ENCODE measurements at regions not wholly inside any gene's neighbourhood (a gene's known extent, or its start where the extent isn't known, plus 50 kb on each side); places are given as distances from the start of the nearest gene placed in this dataset.
A peak's percentile ranks its signal among the peaks of the same experiment; 100 is the strongest.

DNA sequence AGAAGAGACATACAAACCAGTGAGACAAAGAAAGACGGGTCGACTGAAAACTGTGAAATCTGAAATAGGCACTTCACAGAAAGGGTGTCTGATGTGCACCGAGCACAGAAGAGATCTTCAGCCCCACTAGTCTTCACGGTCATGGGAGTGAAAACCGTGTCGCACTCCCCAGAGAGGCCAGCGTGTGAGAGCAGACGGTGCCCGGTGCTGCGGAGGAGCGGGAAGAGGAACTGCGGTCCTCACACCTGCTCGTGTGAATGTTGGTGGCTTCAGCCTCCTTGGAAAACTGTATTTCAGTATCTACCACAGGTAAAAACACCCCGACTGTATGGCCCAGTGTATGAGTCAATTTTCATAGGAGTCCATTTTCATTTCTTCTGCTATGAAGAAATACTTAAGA is 382.9 kb downstream of the BRD1 start:
- in situ Hi-C loops (cut with MboI; ENCODE audit: low pct_unique_long_range_greater_than_20kb in 2 of 9, low sequenced_read_pairs in 9 of 9, unreplicated experiment in 9 of 9), result no loop called here
- H3K27ac ChIP-seq, result no peak overlapping the region
- ATAC-seq (replicated peaks in 6 of 8), result no peak
- WGBS, 10 experiments, result 33 to 95% (median 81%) methylated on average over 2 to 12 of the region's 14 CpGs; no CpG with 5 or more reads in 2 of the 10 experiments
- H3K4me1 ChIP-seq (replicated peaks in 1 of 2), result no peaks in the 10 kb centered on the region
- no peak overlapping the region for H3K4me3 ChIP-seq

- no peak overlapping the region for H3K27ac ChIP-seq
- no peak for ATAC-seq (replicated peaks in 6 of 8)
- in situ Hi-C loops (cut with MboI; ENCODE audit: low pct_unique_long_range_greater_than_20kb in 2 of 9, low sequenced_read_pairs in 9 of 9, unreplicated experiment in 9 of 9), result no loop called here
- no peaks in the 10 kb centered on the region for H3K4me1 ChIP-seq (replicated peaks in 1 of 2)
- H3K4me3 ChIP-seq, result no peak overlapping the region
- WGBS, 10 experiments, result 12 to 90% (median 70%) methylated on average over 2 to 16 of the region's 23 CpGs
Observed at GRCh38 chr22:49440931-49441330, 386.7 kb downstream of the BRD1 start.

- in situ Hi-C loops (cut with MboI; ENCODE audit: low pct_unique_long_range_greater_than_20kb in 2 of 9, low sequenced_read_pairs in 9 of 9, unreplicated experiment in 9 of 9), result no loop called here
- 58 to 85% (median 67%) methylated on average over 1 to 10 of the region's 10 CpGs; no CpG with 5 or more reads in 5 of the 10 experiments for WGBS, 10 experiments
- ATAC-seq (replicated peaks in 6 of 8), result no peak
- Histone ChIP-seq H3K27ac (no peak overlapping the region), H3K4me3 (no peak overlapping the region), H3K4me1 (replicated peaks in 1 of 2) (no peaks in the 10 kb centered on the region)
Observed at GRCh38 chr22:49439373-49439772, 388.3 kb downstream of the BRD1 start.

- in situ Hi-C loops (cut with MboI; ENCODE audit: low pct_unique_long_range_greater_than_20kb in 2 of 9, low sequenced_read_pairs in 9 of 9, unreplicated experiment in 9 of 9), result no loop called here
- 28 to 100% (median 85%) methylated on average over 2 to 10 of the region's 16 CpGs; no CpG with 5 or more reads in 4 of the 10 experiments for WGBS, 10 experiments
- Histone ChIP-seq H3K4me1 (replicated peaks in 1 of 2) (no peaks in the 10 kb centered on the region), H3K4me3 (no peak overlapping the region), H3K27ac (no peak overlapping the region)
- no peak for ATAC-seq (replicated peaks in 6 of 8)
Observed at GRCh38 chr22:49437956-49438355, 389.7 kb downstream of the BRD1 start.

GRCh38 chr22:49437356-49437755 is 390.3 kb downstream of the BRD1 start:
- in situ Hi-C loops (cut with MboI; ENCODE audit: low pct_unique_long_range_greater_than_20kb in 2 of 9, low sequenced_read_pairs in 9 of 9, unreplicated experiment in 9 of 9), result no loop called here
- 16 to 92% (median 89%) methylated on average over 4 to 14 of the region's 17 CpGs; no CpG with 5 or more reads in 5 of the 10 experiments for WGBS, 10 experiments
- no peak for ATAC-seq (replicated peaks in 6 of 8)

DNA sequence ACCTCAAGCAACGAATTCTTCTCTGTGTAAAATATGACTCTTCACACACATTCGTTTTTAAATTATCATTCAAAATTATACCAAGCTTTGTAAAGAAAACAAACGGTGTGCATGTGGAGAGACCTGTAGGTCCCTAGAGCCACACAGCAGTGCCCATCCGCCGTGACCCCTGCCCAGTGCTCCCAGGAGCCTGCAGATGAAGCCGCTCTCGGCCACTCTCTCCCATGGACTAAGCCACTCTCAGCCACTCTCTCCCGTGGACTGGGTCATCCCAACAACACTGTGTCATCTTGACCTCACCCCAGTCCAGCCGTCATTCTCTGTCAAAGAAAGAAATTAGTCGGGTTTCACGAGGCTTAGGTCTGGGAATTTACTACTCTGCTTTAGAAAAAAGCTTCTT is 391.6 kb downstream of the BRD1 start:
- H3K4me3 ChIP-seq, result no peak overlapping the region
- no peak for ATAC-seq (replicated peaks in 6 of 8)
- H3K4me1 ChIP-seq (replicated peaks in 1 of 2), result no peaks in the 10 kb centered on the region
- H3K27ac ChIP-seq, result no peak overlapping the region
- in situ Hi-C loops (cut with MboI; ENCODE audit: low pct_unique_long_range_greater_than_20kb in 2 of 9, low sequenced_read_pairs in 9 of 9, unreplicated experiment in 9 of 9), result no loop called here
- 5 to 77% (median 50%) methylated on average over 1 to 11 of the region's 11 CpGs; no CpG with 5 or more reads in 1 of the 10 experiments for WGBS, 10 experiments

More at GRCh38 chr22:49437356-49437755, 390.3 kb downstream of the BRD1 start:
- Histone ChIP-seq H3K27ac (no peak overlapping the region), H3K4me3 (no peak overlapping the region), H3K4me1 (replicated peaks in 1 of 2) (no peaks in the 10 kb centered on the region)

DNA sequence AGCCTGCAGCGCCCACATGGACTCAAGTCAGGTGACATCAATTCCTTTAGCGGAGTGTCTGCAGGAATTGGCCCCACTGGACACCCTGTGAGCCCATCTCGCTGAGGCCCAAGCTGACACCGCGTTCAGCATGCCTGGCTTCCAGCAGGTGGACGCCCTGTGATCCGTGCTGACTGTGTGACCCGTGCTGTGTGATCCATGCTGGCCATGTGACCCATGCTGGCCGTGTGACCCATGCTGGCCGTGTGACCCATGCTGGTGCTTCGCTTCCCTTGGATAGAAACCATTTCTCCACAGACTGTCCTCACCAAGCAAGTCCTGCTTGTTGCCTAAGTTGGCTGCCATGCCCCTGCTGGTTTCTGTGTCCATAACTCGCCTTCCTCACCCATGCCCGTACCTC is 392.1 kb downstream of the BRD1 start:
- no peak overlapping the region for H3K27ac ChIP-seq
- H3K4me3 ChIP-seq, result no peak overlapping the region
- no peak for ATAC-seq (replicated peaks in 6 of 8)
- no peaks in the 10 kb centered on the region for H3K4me1 ChIP-seq (replicated peaks in 1 of 2)
- WGBS, 10 experiments, result 0 to 93% (median 55%) methylated on average over 1 to 11 of the region's 13 CpGs; no CpG with 5 or more reads in 4 of the 10 experiments
- in situ Hi-C loops (cut with MboI; ENCODE audit: low pct_unique_long_range_greater_than_20kb in 2 of 9, low sequenced_read_pairs in 9 of 9, unreplicated experiment in 9 of 9), result no loop called here

- 0 to 95% (median 68%) methylated on average over 1 to 12 of the region's 37 CpGs; no CpG with 5 or more reads in 3 of the 10 experiments for WGBS, 10 experiments
- in situ Hi-C loops (cut with MboI; ENCODE audit: low pct_unique_long_range_greater_than_20kb in 2 of 9, low sequenced_read_pairs in 9 of 9, unreplicated experiment in 9 of 9), result no loop called here
- H3K4me1 ChIP-seq (replicated peaks in 1 of 2), result no peaks in the 10 kb centered on the region
- H3K4me3 ChIP-seq, result no peak overlapping the region
- no peak overlapping the region for H3K27ac ChIP-seq
- ATAC-seq (replicated peaks in 6 of 8), result peak in 1 of 8 experiments; percentile 65
Observed at GRCh38 chr22:49433717-49434611, 393.7 kb downstream of the BRD1 start.

DNA sequence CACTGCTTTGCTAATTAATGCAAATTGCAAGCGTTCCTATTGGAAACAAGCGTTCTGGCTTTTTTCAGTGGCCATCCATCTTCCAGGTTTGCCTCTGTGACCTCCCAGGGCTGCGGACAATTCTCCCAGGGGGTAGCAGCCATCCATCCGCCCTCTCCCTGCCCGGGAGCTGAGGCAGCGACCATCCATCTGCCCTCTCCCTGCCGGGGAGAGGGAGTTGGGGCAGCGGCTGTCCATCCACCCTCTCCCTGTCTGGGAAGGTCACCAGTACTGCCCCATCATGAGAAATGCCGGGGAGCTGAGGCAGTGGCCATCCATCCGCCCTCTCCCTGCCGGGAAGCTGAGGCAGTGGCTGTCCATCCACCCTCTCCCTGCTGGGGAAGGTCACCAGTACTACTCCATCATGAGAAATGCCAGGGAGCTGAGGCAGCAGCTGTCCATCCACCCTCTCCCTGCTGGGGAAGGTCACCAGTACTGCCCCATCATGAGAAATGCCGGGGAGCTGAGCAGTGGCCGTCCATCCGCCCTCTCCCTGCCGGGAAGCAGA is 394.7 kb downstream of the BRD1 start:
- Histone ChIP-seq H3K4me1 (replicated peaks in 1 of 2) (no peaks in the 10 kb centered on the region), H3K27ac (no peak overlapping the region), H3K4me3 (no peak overlapping the region)
- 0 to 60% (median 20%) methylated on average over 1 to 7 of the region's 15 CpGs; no CpG with 5 or more reads in 4 of the 10 experiments for WGBS, 10 experiments
- in situ Hi-C loops (cut with MboI; ENCODE audit: low pct_unique_long_range_greater_than_20kb in 2 of 9, low sequenced_read_pairs in 9 of 9, unreplicated experiment in 9 of 9), result no loop called here
- peak in 3 of 8 experiments; percentile 69 to 83 (median 82) for ATAC-seq (replicated peaks in 6 of 8)

- peak in 3 of 8 experiments; percentile 69 to 83 (median 82) for ATAC-seq (replicated peaks in 6 of 8)
- in situ Hi-C loops (cut with MboI; ENCODE audit: low pct_unique_long_range_greater_than_20kb in 2 of 9, low sequenced_read_pairs in 9 of 9, unreplicated experiment in 9 of 9), result no loop called here
- Histone ChIP-seq H3K27ac (no peak overlapping the region), H3K4me3 (no peak overlapping the region), H3K4me1 (replicated peaks in 1 of 2) (no peaks in the 10 kb centered on the region)
- 10 to 97% (median 40%) methylated on average over 2 to 11 of the region's 19 CpGs for WGBS, 10 experiments
Observed at GRCh38 chr22:49432211-49432896, 395.3 kb downstream of the BRD1 start.

DNA sequence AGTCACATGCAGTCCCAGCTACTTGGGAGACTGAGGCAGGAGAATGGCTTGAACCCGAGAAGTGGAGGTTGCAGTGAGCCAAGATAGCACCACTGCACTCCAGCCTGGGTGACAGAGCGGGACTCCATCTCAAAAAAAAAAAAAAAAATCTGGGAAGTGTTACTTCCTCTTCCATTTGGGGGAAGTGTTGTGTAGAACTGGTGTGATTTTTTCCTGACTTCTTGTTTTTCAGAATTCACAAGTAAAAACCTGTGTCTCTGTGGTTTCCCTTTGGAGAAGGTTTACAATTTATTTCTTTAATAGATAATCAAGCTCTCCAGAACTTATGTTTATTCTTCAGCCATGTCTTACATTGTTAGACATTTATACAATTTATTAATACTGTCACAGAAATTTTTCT is 396.1 kb downstream of the BRD1 start:
- Histone ChIP-seq H3K27ac (no peak overlapping the region), H3K4me3 (no peak overlapping the region), H3K4me1 (replicated peaks in 1 of 2) (no peaks in the 10 kb centered on the region)
- 0 to 83% (median 17%) methylated on average over 1 to 2 of the region's 2 CpGs; no CpG with 5 or more reads in 4 of the 10 experiments for WGBS, 10 experiments
- in situ Hi-C loops (cut with MboI; ENCODE audit: low pct_unique_long_range_greater_than_20kb in 2 of 9, low sequenced_read_pairs in 9 of 9, unreplicated experiment in 9 of 9), result no loop called here
- ATAC-seq (replicated peaks in 6 of 8), result no peak

DNA sequence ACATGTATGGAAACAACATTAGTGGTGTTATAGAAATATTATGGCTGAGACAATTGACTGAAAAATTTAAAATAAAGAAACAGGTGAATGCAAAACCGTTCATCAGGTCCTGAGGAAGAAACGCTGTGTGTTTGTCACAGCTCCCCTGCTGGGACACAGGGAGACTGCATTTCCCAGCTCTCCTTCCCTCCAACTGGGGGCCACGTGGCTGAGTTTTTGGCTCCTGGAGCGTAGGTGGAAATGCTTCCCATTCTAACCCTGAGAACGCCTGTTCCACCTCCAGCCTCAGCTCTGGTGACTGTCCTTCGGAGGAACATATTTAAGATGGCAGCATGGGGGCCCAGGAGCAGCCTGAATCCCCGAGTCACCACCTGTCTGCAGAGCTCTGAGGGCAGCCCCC is 398.6 kb downstream of the BRD1 start:
- ATAC-seq (replicated peaks in 6 of 8), result no peak
- H3K4me1 ChIP-seq (replicated peaks in 1 of 2), result no peaks in the 10 kb centered on the region
- in situ Hi-C loops (cut with MboI; ENCODE audit: low pct_unique_long_range_greater_than_20kb in 2 of 9, low sequenced_read_pairs in 9 of 9, unreplicated experiment in 9 of 9), result no loop called here
- WGBS, 10 experiments, result 0 to 75% (median 31%) methylated on average over 1 to 4 of the region's 7 CpGs; no CpG with 5 or more reads in 1 of the 10 experiments
- H3K4me3 ChIP-seq, result no peak overlapping the region
- no peak overlapping the region for H3K27ac ChIP-seq

DNA sequence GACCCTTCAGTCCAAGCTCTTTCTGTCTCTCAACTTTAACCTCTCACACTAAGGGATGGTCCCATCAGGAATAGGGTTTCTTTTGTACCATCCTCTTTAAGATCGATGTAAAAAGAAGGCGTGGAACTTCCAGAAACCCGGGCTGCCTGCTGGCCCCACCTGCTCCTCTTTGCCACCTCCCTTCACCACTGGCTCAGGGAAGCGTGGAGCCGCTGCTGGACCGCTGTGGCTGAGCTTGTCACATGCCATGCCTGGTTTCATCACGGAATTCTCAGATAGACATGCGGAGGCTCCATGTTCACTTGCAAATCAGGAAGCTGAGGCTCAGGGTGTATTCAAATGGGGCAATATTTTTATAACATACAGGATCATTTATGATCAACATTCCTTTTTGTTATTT is 399.7 kb downstream of the BRD1 start:
- 29 to 90% (median 76%) methylated on average over 2 to 8 of the region's 8 CpGs; no CpG with 5 or more reads in 4 of the 10 experiments for WGBS, 10 experiments

More for the DNA sequence above, 399.7 kb downstream of the BRD1 start:
- in situ Hi-C loops (cut with MboI; ENCODE audit: low pct_unique_long_range_greater_than_20kb in 2 of 9, low sequenced_read_pairs in 9 of 9, unreplicated experiment in 9 of 9), result no loop called here
- no peak overlapping the region for H3K27ac ChIP-seq
- H3K4me3 ChIP-seq, result no peak overlapping the region
- no peak for ATAC-seq (replicated peaks in 6 of 8)
- H3K4me1 ChIP-seq (replicated peaks in 1 of 2), result no peaks in the 10 kb centered on the region
